ENCODE measurements at regions not wholly inside any gene's neighbourhood (a gene's known extent, or its start where the extent isn't known, plus 50 kb on each side); places are given as distances from the start of the nearest gene placed in this dataset.
A peak's percentile ranks its signal among the peaks of the same experiment; 100 is the strongest.

GRCh38 chr17:59505610-59506276 is 59.7 kb upstream of the DHX40 start:
- ATAC-seq (ENCODE audit: low read depth), result peak; percentile 93
- no peak overlapping the region for H3K27ac ChIP-seq (ENCODE audit: poor library complexity, severe bottlenecking)
- no peak for DNase-seq (ENCODE audit: low spot score)
- TF ChIP-seq CTCF (IDR thresholded peaks at IDR 0.05; ENCODE audit: poor library complexity, severe bottlenecking), result no peak
- H3K4me3 ChIP-seq (ENCODE audit: severe bottlenecking), result no peak overlapping the region
- no peaks in the 10 kb centered on the region for H3K9me3 ChIP-seq (ENCODE audit: severe bottlenecking)
- H3K27me3 ChIP-seq (ENCODE audit: insufficient read depth, poor library complexity, severe bottlenecking), result no peaks in the 10 kb centered on the region
- no peaks in the 10 kb centered on the region for H3K36me3 ChIP-seq (ENCODE audit: low read depth)
- no peaks in the 10 kb centered on the region for H3K4me1 ChIP-seq (ENCODE audit: insufficient read depth, poor library complexity, severe bottlenecking)

- DNase-seq (ENCODE audit: low spot score) (no peak), ATAC-seq (ENCODE audit: low read depth) (no peak)
- H3K27ac ChIP-seq (ENCODE audit: poor library complexity, severe bottlenecking), result no peak overlapping the region
- no peak for TF ChIP-seq CTCF (IDR thresholded peaks at IDR 0.05; ENCODE audit: poor library complexity, severe bottlenecking)
- H3K4me1 ChIP-seq (ENCODE audit: insufficient read depth, poor library complexity, severe bottlenecking), result no peaks in the 10 kb centered on the region
- H3K4me3 ChIP-seq (ENCODE audit: severe bottlenecking), result no peak overlapping the region
- no peaks in the 10 kb centered on the region for H3K36me3 ChIP-seq (ENCODE audit: low read depth)
- H3K9me3 ChIP-seq (ENCODE audit: severe bottlenecking), result no peaks in the 10 kb centered on the region
- no peaks in the 10 kb centered on the region for H3K27me3 ChIP-seq (ENCODE audit: insufficient read depth, poor library complexity, severe bottlenecking)
These were observed 58.3 kb upstream of the DHX40 start for GRCh38 chr17:59506894-59507726.

- Histone ChIP-seq H3K27me3 (ENCODE audit: insufficient read depth, poor library complexity, severe bottlenecking) (no peaks in the 10 kb centered on the region), H3K4me1 (ENCODE audit: insufficient read depth, poor library complexity, severe bottlenecking) (no peaks in the 10 kb centered on the region), H3K36me3 (ENCODE audit: low read depth) (no peaks in the 10 kb centered on the region), H3K9me3 (ENCODE audit: severe bottlenecking) (no peaks in the 10 kb centered on the region), H3K4me3 (ENCODE audit: severe bottlenecking) (no peak overlapping the region), H3K27ac (ENCODE audit: poor library complexity, severe bottlenecking) (no peak overlapping the region)
- DNase-seq (ENCODE audit: low spot score) (no peak), ATAC-seq (ENCODE audit: low read depth) (no peak)
- no peak for TF ChIP-seq CTCF (IDR thresholded peaks at IDR 0.05; ENCODE audit: poor library complexity, severe bottlenecking)
These were observed 56.3 kb upstream of the DHX40 start for GRCh38 chr17:59508999-59509625.

GRCh38 chr17:59510611-59511010 is 54.8 kb upstream of the DHX40 start:
- H3K27ac ChIP-seq (ENCODE audit: poor library complexity, severe bottlenecking), result no peak overlapping the region
- TF ChIP-seq CTCF (IDR thresholded peaks at IDR 0.05; ENCODE audit: poor library complexity, severe bottlenecking), result no peak
- H3K27me3 ChIP-seq (ENCODE audit: insufficient read depth, poor library complexity, severe bottlenecking), result no peaks in the 10 kb centered on the region
- H3K9me3 ChIP-seq (ENCODE audit: severe bottlenecking), result no peaks in the 10 kb centered on the region
- no peaks in the 10 kb centered on the region for H3K4me1 ChIP-seq (ENCODE audit: insufficient read depth, poor library complexity, severe bottlenecking)
- H3K36me3 ChIP-seq (ENCODE audit: low read depth), result no peaks in the 10 kb centered on the region
- ATAC-seq (ENCODE audit: low read depth), result no peak
- no peak for DNase-seq (ENCODE audit: low spot score)
- no peak overlapping the region for H3K4me3 ChIP-seq (ENCODE audit: severe bottlenecking)
